Upper lobe of left lung (tissue), 6 donors: ENCODE measurements at regions not wholly inside any gene's neighbourhood (a gene's known extent, or its start where the extent isn't known, plus 50 kb on each side); places are given as distances from the start of the nearest gene placed in this dataset.
"Not testable (repeated sequence)": the region's sequence is repeated elsewhere in the genome, so short reads cannot be mapped to it uniquely, and the experiment has no call there.

Source experiments
- ATAC-seq, 2 donors: fragments of 200-7000 bp; cut with Tn5 transposase; one replicate each; pipeline ENCODE4 v1.9.1; 2022; ENCODE audit warnings: mild to moderate bottlenecking in 2 of 2, moderate library complexity in 2 of 2; ENCODE audit not compliant: low FRiP score in 2 of 2
- DNase-seq, 2 donors: peaks; one replicate each; pipeline ENCODE4 v3.0.0-alpha.2; 2019 to 2020
- H3K27ac ChIP-seq, 4 donors: fragments of 200-600 bp; sonication (generic); one replicate each; pipeline ENCODE4 v1.5.1; 2016 to 2019
- H3K27me3 ChIP-seq, 4 donors: fragments of 200-600 bp; sonication (generic); one replicate each; pipeline ENCODE4 v1.5.1; 2017 to 2019
- H3K36me3 ChIP-seq, 4 donors: fragments of 200-600 bp; sonication (generic); one replicate each; pipeline ENCODE4 v1.5.1; 2016 to 2019
- H3K4me1 ChIP-seq, 4 donors: fragments of 200-600 bp; sonication (generic); one replicate each; pipeline ENCODE4 v1.5.1; 2018 to 2019
- H3K4me3 ChIP-seq, 4 donors: fragments of 200-600 bp; sonication (generic); one replicate each; pipeline ENCODE4 v1.5.1; 2017 to 2019; ENCODE audit warnings: mild to moderate bottlenecking in 2 of 4, moderate library complexity in 1 of 4
- H3K9me3 ChIP-seq, 4 donors: fragments of 200-600 bp; sonication (generic); one replicate each; pipeline ENCODE4 v1.5.1; 2018 to 2019
- EP300 ChIP-seq, 4 donors: sonication (generic); formaldehyde crosslinking; IDR thresholded peaks; one replicate each; pipeline ENCODE4 v1.5.1; 2017; ENCODE audit warnings: antibody characterized with exemption in 4 of 4, control low read depth in 2 of 4
- POLR2A ChIP-seq, 4 donors: fragments of 450-650 bp; IDR thresholded peaks; one replicate each; pipeline ENCODE4 v1.5.1; 2016 to 2017; ENCODE audit warnings: antibody characterized with exemption in 4 of 4, mild to moderate bottlenecking in 2 of 4
- POLR2AphosphoS5 ChIP-seq, 2 donors: sonication (generic); formaldehyde crosslinking; IDR thresholded peaks; one replicate each; pipeline ENCODE4 v1.5.1; 2017; ENCODE audit warnings: antibody characterized with exemption in 2 of 2
- WGBS, 2 donors: methylation state at CpG; one replicate each; pipeline ENCODE4 v1.1.5; 2017 to 2018; 5-methylcytosine and 5-hydroxymethylcytosine counted together
- TF ChIP-seq, protein P1 (sequence below), 6 experiments: fragments of 450-650 bp in 4 of 6; fragments of 200-600 bp in 2 of 6; sonication (generic) in 2 of 6; IDR thresholded peaks; one replicate each; pipeline ENCODE4 v1.5.1; 2016 to 2019; ENCODE audit warnings: antibody characterized with exemption in 6 of 6
- donor health status: DM: no; HTN: no; CAD: no; lungs with moderate emphysema.
- donor health status: DM: no; HTN: yes; CAD: no; lungs with severe emphysema.

DNA sequence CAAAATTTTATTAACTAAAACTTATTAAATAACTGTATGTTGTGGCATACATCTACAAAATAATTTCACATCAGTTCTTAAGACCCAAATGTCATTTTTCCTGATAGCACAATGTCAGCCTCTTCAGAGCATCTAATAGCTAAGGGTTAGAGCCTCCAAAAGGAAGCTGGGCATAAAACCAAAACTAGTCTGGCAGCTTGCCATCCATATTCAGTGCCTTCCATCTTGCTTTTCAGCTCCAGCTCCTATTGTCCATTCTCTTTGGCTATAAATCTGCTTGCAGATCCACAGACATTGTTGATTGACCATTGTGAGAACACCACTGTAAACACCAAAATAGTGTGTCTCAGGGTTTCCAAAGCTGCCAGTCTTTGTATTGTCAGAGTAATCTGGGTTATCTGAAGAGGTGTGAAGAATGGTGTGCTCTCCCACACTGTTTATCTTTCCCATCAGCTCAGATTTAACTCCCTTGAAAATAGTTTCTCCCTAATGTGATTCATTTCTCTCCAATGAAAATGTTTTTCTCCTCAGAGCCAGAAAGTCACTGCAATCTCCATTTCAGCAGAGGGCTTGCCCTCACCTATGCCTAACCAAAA, 154.8 kb upstream of the KCNQ5 start:
- Histone ChIP-seq H3K4me1 (no peaks in the 10 kb centered on the region), H3K27ac (no peak overlapping the region), H3K4me3 (no peak overlapping the region), H3K36me3 (no peaks in the 10 kb centered on the region), H3K27me3 (no peaks in the 10 kb centered on the region), H3K9me3 (no peaks in the 10 kb centered on the region)
- DNase-seq (no peak), ATAC-seq (no peak)
- TF ChIP-seq, protein P1, sequence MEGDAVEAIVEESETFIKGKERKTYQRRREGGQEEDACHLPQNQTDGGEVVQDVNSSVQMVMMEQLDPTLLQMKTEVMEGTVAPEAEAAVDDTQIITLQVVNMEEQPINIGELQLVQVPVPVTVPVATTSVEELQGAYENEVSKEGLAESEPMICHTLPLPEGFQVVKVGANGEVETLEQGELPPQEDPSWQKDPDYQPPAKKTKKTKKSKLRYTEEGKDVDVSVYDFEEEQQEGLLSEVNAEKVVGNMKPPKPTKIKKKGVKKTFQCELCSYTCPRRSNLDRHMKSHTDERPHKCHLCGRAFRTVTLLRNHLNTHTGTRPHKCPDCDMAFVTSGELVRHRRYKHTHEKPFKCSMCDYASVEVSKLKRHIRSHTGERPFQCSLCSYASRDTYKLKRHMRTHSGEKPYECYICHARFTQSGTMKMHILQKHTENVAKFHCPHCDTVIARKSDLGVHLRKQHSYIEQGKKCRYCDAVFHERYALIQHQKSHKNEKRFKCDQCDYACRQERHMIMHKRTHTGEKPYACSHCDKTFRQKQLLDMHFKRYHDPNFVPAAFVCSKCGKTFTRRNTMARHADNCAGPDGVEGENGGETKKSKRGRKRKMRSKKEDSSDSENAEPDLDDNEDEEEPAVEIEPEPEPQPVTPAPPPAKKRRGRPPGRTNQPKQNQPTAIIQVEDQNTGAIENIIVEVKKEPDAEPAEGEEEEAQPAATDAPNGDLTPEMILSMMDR (IDR thresholded peaks at IDR 0.05): no peak

- not testable (repeated sequence) for H3K36me3 ChIP-seq, H3K4me1 ChIP-seq, H3K4me3 ChIP-seq, ATAC-seq, H3K9me3 ChIP-seq, H3K27ac ChIP-seq, H3K27me3 ChIP-seq
- DNase-seq: peak in 1 of 2 donors; percentile 20
- 90 to 93% methylated on average over 21 of the region's 21 CpGs for WGBS, 2 donors
Measured at GRCh38 chr6:72469406-72469983, 152.4 kb upstream of the KCNQ5 start.

- no peaks in the 10 kb centered on the region for H3K9me3 ChIP-seq
- no peaks in the 10 kb centered on the region for H3K27me3 ChIP-seq
Measured at GRCh38 chr6:72476051-72476450, 145.8 kb upstream of the KCNQ5 start.

GRCh38 chr6:72476646-72477045, 145.2 kb upstream of the KCNQ5 start:
- Histone ChIP-seq H3K4me1 (no peaks in the 10 kb centered on the region), H3K27me3 (no peaks in the 10 kb centered on the region)
- WGBS, 2 donors: 82 to 85% methylated on average over 6 of the region's 6 CpGs

More at GRCh38 chr6:72476051-72476450, 145.8 kb upstream of the KCNQ5 start:
- ATAC-seq (no peak), DNase-seq (no peak)
- no peaks in the 10 kb centered on the region for H3K4me1 ChIP-seq
- no peaks in the 10 kb centered on the region for H3K36me3 ChIP-seq
- no peak overlapping the region for H3K27ac ChIP-seq
- TF ChIP-seq EP300 (IDR thresholded peaks at IDR 0.05): no peak
- TF ChIP-seq, protein P1 (IDR thresholded peaks at IDR 0.05): no peak
- no peak for TF ChIP-seq POLR2AphosphoS5 (IDR thresholded peaks at IDR 0.05)
- TF ChIP-seq POLR2A (IDR thresholded peaks at IDR 0.05): no peak
- WGBS, 2 donors: 88% methylated on average over 5 of the region's 5 CpGs
- no peak overlapping the region for H3K4me3 ChIP-seq

GRCh38 chr6:72495441-72495840, 126.4 kb upstream of the KCNQ5 start:
- no peak for DNase-seq
- H3K4me3 ChIP-seq: no peak overlapping the region
- ATAC-seq: no peak
- WGBS, 2 donors: 80 to 89% methylated on average over 2 of the region's 2 CpGs
- no peak overlapping the region for H3K27ac ChIP-seq
- no peaks in the 10 kb centered on the region for H3K27me3 ChIP-seq
- no peak for TF ChIP-seq POLR2AphosphoS5 (IDR thresholded peaks at IDR 0.05)
- TF ChIP-seq, protein P1 (IDR thresholded peaks at IDR 0.05): no peak
- no peak for TF ChIP-seq EP300 (IDR thresholded peaks at IDR 0.05)
- no peak for TF ChIP-seq POLR2A (IDR thresholded peaks at IDR 0.05)
- no peaks in the 10 kb centered on the region for H3K4me1 ChIP-seq
- no peaks in the 10 kb centered on the region for H3K9me3 ChIP-seq
- H3K36me3 ChIP-seq: no peaks in the 10 kb centered on the region

More at GRCh38 chr6:72476646-72477045, 145.2 kb upstream of the KCNQ5 start:
- ATAC-seq: no peak
- Histone ChIP-seq H3K36me3 (no peaks in the 10 kb centered on the region), H3K4me3 (no peak overlapping the region), H3K9me3 (no peaks in the 10 kb centered on the region), H3K27ac (no peak overlapping the region)
- TF ChIP-seq POLR2A (IDR thresholded peaks at IDR 0.05) (no peak), EP300 (IDR thresholded peaks at IDR 0.05) (no peak), POLR2AphosphoS5 (IDR thresholded peaks at IDR 0.05) (no peak)
- TF ChIP-seq, protein P1 (IDR thresholded peaks at IDR 0.05): no peak
- no peak for DNase-seq
